ENCODE measurements at regions not wholly inside any gene's neighbourhood (a gene's known extent, or its start where the extent isn't known, plus 50 kb on each side); places are given as distances from the start of the nearest gene placed in this dataset.

DNA sequence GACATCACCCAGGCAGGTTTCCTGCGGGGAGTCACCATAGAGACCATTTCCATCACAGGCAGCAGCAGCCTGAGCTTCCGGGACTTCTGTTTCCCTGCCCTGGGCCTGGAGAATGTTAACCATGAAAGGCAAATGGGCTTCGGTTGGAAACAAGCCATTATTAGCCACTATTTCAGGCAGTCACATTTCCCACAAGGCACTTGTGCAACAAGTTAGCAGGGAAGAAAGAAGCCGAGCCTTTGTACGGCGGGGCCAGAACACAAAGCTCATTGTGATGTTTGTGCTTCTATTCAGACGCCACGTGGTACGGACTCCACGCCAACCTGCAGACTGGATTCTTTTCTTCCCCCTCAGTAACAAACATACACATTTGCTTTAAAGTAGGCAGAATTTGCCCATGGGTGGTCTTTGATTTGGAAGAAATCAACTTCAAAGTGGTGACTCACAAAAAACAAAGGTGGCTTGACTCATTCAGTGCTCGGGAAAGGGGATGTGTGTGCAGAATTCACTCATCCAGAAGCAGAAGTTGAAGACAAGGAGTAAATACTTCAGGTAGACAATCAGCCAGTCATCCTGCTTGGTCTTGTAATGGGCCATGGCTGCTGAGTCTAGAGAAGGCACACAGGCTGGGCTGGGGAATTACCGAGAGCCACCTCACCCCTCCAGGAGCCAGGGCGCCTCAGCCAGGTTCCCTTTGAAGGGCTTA, 154.2 kb upstream of the PRMT8 start:
- ChIA-PET POLR2A (no interaction called here), CTCF (no interaction called here)
- H3K27ac Mint-ChIP-seq, result no peak overlapping the region
- H3K36me3 Mint-ChIP-seq (ENCODE audit: low read depth), result no peaks in the 10 kb centered on the region
- H3K9me3 Mint-ChIP-seq, result no peaks in the 10 kb centered on the region
- DNase-seq, result no peak
- H3K4me3 Mint-ChIP-seq, result no peak overlapping the region
- no peaks in the 10 kb centered on the region for H3K4me1 Mint-ChIP-seq
- peaks cover 20% of the 10 kb centered on the region for H3K27me3 Mint-ChIP-seq

DNA sequence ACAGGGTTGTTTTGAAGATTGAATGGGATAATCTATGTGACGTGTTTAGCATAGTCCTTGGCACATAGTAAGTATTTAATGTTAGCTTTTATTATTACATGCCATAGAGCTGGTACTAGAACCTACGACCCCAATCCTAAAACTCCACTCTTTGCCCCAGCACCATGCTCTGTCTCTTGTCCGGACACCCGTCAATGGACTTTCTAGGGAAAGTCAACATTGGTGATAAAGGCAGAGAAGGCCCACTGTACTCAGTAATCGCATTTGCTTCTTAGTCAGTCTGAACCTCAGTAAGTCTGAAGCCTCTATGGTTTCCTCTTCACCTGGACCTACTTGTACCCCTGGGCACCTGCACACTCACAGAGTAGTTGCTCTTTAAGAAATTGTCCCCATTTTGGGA, 153.1 kb upstream of the PRMT8 start:
- Mint-ChIP-seq H3K27ac (no peak overlapping the region), H3K36me3 (ENCODE audit: low read depth) (no peaks in the 10 kb centered on the region), H3K9me3 (no peaks in the 10 kb centered on the region), H3K27me3 (peaks cover 25% of the 10 kb centered on the region), H3K4me3 (no peak overlapping the region), H3K4me1 (no peaks in the 10 kb centered on the region)
- ChIA-PET CTCF (interaction anchor here (1.3 kb wide), 1 partner anchor 38 kb away, joined by 4 read pairs; no protein-coding TSS in a partner anchor), POLR2A (no interaction called here)
- no peak for DNase-seq

DNA sequence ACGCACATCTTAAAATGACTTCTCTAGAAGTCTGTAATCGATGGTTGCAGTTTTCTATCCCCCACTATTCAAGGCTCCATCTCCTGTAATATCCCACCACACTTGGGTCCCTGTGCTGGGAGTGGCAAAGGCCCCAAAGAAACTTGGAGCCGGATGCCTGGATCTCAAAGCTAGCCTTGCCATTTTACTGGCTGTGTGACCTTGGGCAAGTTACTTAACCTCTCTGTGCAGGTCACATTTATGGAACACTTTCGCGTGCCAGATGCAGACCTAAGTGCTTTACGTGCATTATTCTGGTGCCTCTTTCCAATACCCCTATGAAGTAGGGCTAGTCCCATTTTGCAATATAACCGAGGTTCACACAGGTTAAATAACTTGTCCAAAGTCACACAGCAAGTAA, 151.8 kb upstream of the PRMT8 start:
- H3K4me1 Mint-ChIP-seq, result no peaks in the 10 kb centered on the region
- no peak for DNase-seq
- no peaks in the 10 kb centered on the region for H3K36me3 Mint-ChIP-seq (ENCODE audit: low read depth)
- no peak overlapping the region for H3K4me3 Mint-ChIP-seq
- no peaks in the 10 kb centered on the region for H3K9me3 Mint-ChIP-seq
- H3K27me3 Mint-ChIP-seq, result peaks cover 25% of the 10 kb centered on the region
- ChIA-PET POLR2A (no interaction called here), CTCF (no interaction called here)
- H3K27ac Mint-ChIP-seq, result no peak overlapping the region

DNA sequence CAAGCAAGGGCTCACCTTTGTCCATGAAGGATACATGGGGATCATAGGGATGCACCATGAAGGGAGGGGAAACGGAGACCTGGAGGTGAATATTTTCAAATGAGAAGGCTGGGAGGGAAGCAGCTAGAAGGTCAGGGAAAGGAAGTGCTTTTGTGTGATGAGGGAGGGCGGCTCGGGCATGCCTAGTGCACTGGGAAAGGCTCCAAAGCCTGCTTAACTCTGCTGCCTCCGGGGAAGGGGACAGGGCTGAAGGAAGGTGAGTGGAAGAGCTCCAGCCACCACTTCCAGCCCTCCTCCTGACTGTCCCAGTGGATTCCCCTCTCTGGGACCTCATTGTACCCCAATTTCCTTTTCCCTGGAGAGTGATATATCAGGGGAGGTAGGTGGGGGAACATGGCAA, 149.4 kb upstream of the PRMT8 start:
- no peak for DNase-seq
- no peaks in the 10 kb centered on the region for H3K4me1 Mint-ChIP-seq
- H3K4me3 Mint-ChIP-seq, result no peak overlapping the region
- H3K27me3 Mint-ChIP-seq, result peaks cover 17% of the 10 kb centered on the region
- no peak overlapping the region for H3K27ac Mint-ChIP-seq
- ChIA-PET POLR2A (no interaction called here), CTCF (interaction anchor here (0.9 to 1.4 kb wide), 2 partner anchors 10 to 462 kb away, joined by 3 to 5 read pairs; no protein-coding TSS in a partner anchor)
- no peaks in the 10 kb centered on the region for H3K9me3 Mint-ChIP-seq
- no peaks in the 10 kb centered on the region for H3K36me3 Mint-ChIP-seq (ENCODE audit: low read depth)

DNA sequence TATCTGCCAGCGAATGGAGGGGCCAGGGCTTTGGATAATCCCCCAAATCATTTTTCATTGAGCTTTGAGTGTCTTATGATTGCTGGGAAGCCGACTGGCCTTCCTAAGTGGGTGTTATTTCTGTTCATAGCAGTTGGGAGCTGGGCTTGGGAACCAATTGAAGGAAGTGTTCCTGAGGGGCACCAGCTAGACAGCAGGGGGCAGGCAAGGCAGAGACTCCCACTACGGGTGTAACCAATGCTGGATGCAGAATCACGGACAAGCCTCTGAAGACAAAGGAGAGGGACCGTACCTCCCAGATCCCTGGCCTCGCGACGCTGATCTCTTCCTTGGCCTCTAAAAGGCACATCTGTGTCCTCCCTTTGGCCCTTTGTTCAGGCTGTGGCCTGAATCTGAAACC, 149.0 kb upstream of the PRMT8 start:
- CTCF ChIA-PET, result interaction anchor here (0.9 to 1.4 kb wide), 2 partner anchors 9 to 462 kb away, joined by 3 to 5 read pairs; no protein-coding TSS in a partner anchor
- POLR2A ChIA-PET, result no interaction called here
- no peak for DNase-seq
- Mint-ChIP-seq H3K27me3 (peaks cover 17% of the 10 kb centered on the region), H3K4me3 (no peak overlapping the region), H3K9me3 (no peaks in the 10 kb centered on the region), H3K27ac (no peak overlapping the region), H3K4me1 (no peaks in the 10 kb centered on the region), H3K36me3 (ENCODE audit: low read depth) (no peaks in the 10 kb centered on the region)

DNA sequence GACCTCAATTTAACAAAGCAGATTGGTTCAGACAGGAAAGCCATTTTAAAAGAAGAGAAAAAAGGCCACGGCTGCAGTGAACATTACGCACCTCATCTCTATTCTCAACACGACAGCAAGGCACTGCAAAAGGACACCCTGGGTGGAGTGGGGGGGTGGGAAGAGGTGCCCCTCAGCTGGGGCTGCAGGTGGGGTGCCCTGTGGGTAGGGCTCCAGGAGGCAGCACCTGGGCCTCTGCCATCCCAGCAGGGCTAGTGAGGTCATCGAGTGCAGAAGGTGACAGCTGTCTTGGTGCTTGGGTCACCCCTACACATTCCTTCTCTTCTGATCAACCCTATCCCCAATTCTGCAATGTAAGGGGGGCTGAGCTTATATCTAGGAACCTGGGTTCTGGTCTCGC, 142.9 kb upstream of the PRMT8 start:
- H3K4me3 Mint-ChIP-seq, result no peak overlapping the region
- DNase-seq, result no peak
- no peaks in the 10 kb centered on the region for H3K36me3 Mint-ChIP-seq (ENCODE audit: low read depth)
- H3K4me1 Mint-ChIP-seq, result no peaks in the 10 kb centered on the region
- no peaks in the 10 kb centered on the region for H3K9me3 Mint-ChIP-seq
- H3K27ac Mint-ChIP-seq, result no peak overlapping the region
- no peaks in the 10 kb centered on the region for H3K27me3 Mint-ChIP-seq
- ChIA-PET CTCF (no interaction called here), POLR2A (no interaction called here)

DNA sequence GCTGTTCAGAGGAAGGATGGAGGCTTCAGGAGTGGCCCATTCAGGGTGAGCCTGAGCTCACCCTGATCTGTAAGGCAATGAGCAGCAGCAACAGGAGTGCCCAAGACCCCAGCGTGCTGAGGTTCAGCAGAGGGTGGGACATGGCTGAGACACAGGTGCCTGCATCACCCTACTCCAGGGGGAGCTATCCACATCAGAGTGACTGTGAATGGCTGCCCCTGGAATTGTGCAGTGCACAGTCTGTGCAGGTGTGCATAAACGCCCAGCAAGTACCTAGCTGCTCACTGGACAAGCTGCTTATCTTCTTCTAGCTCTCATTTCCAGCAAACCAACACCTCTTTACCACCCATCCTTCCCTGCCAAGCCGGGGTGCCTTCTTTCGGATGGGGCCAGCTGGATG, 140.6 kb upstream of the PRMT8 start:
- no peaks in the 10 kb centered on the region for H3K9me3 Mint-ChIP-seq
- POLR2A ChIA-PET, result no interaction called here
- CTCF ChIA-PET, result interaction anchor here (1.0 kb wide), 1 partner anchor 50 kb away, joined by 4 read pairs; no protein-coding TSS in a partner anchor

DNA sequence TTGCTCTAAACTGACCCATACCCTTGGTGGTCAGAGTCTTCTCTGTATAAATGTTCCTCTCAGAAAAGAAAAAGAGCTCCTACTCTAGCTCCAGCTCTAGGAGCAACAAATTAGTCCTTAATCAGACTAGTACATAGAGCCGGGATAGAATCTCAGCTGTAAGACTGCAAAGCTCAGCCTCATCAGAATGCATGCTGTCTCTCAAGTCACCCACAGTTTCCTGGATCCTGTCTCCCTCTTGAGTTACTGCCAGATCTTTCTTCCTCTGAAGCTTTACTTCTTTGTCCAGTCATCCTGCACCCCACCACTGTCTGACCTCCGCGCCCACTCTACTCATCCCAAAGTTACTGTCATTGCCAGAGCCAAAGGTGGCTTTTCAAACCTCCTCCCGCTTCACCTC, 139.3 kb upstream of the PRMT8 start:
- POLR2A ChIA-PET, result no interaction called here
- H3K27ac Mint-ChIP-seq, result no peak overlapping the region
- CTCF ChIA-PET, result interaction anchor here (0.5 to 1.1 kb wide), 2 partner anchors 10 to 1672 kb away, joined by 3 to 6 read pairs; no protein-coding TSS in a partner anchor

More for the DNA sequence above, 140.6 kb upstream of the PRMT8 start:
- H3K4me1 Mint-ChIP-seq, result no peaks in the 10 kb centered on the region
- H3K4me3 Mint-ChIP-seq, result no peak overlapping the region
- no peak overlapping the region for H3K27ac Mint-ChIP-seq
- no peak for DNase-seq
- no peaks in the 10 kb centered on the region for H3K36me3 Mint-ChIP-seq (ENCODE audit: low read depth)
- peaks cover 3% of the 10 kb centered on the region for H3K27me3 Mint-ChIP-seq

DNA sequence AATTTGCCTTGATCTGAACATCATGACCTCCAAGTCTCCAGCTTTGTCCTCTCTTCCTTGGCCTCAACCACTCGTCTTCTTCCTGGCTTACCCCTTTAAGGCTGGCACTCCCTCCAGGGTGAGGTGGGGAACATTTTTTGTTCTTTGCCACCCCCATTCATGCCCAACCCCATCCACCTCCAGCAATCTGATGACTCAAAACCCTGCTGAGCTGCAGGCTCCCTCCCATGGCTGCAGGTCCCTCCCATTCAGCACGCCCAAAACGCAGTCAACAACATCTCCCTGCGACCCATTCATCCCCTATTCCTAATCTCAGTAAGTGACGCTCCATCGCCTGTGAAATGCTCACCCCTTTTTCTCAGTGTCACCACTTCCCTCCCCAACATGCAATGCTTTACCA, 138.8 kb upstream of the PRMT8 start:
- ChIA-PET CTCF (interaction anchor here (1.1 kb wide), 1 partner anchor 10 kb away, joined by 3 read pairs; no protein-coding TSS in a partner anchor), POLR2A (no interaction called here)
- Mint-ChIP-seq H3K27me3 (peaks cover 3% of the 10 kb centered on the region), H3K4me1 (no peaks in the 10 kb centered on the region), H3K9me3 (no peaks in the 10 kb centered on the region), H3K27ac (no peak overlapping the region), H3K4me3 (no peak overlapping the region), H3K36me3 (ENCODE audit: low read depth) (no peaks in the 10 kb centered on the region)
- no peak for DNase-seq

More for the DNA sequence above, 139.3 kb upstream of the PRMT8 start:
- no peaks in the 10 kb centered on the region for H3K9me3 Mint-ChIP-seq
- no peaks in the 10 kb centered on the region for H3K36me3 Mint-ChIP-seq (ENCODE audit: low read depth)
- no peak for DNase-seq
- no peak overlapping the region for H3K4me3 Mint-ChIP-seq
- peaks cover 3% of the 10 kb centered on the region for H3K27me3 Mint-ChIP-seq
- no peaks in the 10 kb centered on the region for H3K4me1 Mint-ChIP-seq

DNA sequence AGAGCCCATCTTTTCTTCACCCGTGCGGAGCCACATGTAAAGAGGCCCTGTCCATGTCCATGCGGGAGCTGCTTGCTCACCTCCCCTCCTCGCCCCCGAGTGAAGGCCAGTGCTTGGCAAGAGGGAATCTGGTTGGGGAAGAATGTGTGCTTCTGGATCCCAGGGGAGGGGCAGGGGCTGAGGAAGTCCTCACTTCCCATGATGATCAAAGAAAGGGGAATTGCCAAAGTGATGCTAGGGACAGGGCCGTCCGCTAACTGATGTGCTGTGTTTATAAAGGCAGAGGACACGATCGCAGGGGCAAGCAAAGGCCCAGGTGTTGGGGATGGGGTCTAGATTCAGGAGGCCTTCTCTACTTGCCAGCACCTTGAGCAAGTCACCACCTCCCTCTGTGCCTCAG, 137.4 kb upstream of the PRMT8 start:
- Mint-ChIP-seq H3K4me3 (no peak overlapping the region), H3K9me3 (no peaks in the 10 kb centered on the region), H3K27ac (no peak overlapping the region), H3K36me3 (ENCODE audit: low read depth) (no peaks in the 10 kb centered on the region), H3K27me3 (peaks cover 3% of the 10 kb centered on the region), H3K4me1 (no peaks in the 10 kb centered on the region)
- ChIA-PET CTCF (interaction anchor here (0.9 to 1.1 kb wide), 2 partner anchors 53 to 450 kb away, joined by 3 to 5 read pairs; no protein-coding TSS in a partner anchor), POLR2A (no interaction called here)
- DNase-seq, result no peak

DNA sequence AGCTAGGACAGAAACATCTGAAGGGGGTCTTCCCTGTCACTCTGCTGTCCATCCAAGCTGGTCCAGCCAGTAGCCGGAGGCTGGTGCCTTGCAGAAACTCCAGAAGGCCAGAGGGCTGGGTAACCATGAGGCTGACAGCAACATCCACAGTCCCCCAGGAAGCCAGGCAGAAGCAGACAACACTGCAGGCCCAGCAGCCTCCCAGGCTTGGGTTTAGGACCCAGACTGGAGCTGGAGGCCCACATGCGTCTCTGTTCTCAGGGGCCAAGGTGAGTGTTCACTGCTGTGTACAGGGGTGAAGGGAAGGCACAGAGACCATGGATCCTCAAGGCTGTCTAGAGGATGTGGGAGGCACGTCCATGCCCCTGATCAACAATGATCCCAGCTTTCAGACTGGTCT, 136.4 kb upstream of the PRMT8 start:
- Mint-ChIP-seq H3K9me3 (no peaks in the 10 kb centered on the region), H3K4me1 (no peaks in the 10 kb centered on the region), H3K36me3 (ENCODE audit: low read depth) (no peaks in the 10 kb centered on the region), H3K27ac (no peak overlapping the region), H3K4me3 (no peak overlapping the region), H3K27me3 (peaks cover 3% of the 10 kb centered on the region)
- no peak for DNase-seq
- CTCF ChIA-PET, result no interaction called here
- POLR2A ChIA-PET, result no interaction called here

DNA sequence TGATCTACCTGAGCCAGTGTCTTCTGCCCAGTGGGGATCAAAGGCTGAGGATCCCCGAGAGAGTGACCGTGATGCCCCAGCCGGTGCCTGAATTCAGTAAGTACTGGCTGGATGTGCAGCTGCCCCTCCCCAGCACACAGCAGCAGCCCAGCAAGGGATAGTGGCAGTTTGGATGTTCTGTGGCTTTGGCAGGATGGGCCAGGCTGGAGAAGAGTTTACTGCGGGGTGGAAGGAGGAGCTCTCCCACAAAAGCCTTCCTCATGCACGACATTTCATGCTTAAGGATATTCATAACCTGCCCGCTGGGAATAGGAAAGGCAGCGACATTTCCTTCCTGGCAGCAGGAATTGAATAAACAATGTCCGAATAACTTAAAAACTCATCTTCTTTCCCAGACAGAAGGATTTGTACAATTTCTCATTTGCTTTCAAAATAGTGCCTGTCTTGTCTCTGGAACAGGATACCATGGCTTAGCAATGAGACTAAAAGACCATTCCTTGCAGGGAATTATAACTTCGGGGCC, 135.6 kb upstream of the PRMT8 start:
- CTCF ChIA-PET, result no interaction called here
- H3K9me3 Mint-ChIP-seq, result no peaks in the 10 kb centered on the region
- no peak for DNase-seq
- no peaks in the 10 kb centered on the region for H3K4me1 Mint-ChIP-seq
- H3K4me3 Mint-ChIP-seq, result no peak overlapping the region
- H3K36me3 Mint-ChIP-seq (ENCODE audit: low read depth), result no peaks in the 10 kb centered on the region
- POLR2A ChIA-PET, result no interaction called here
- H3K27ac Mint-ChIP-seq, result no peak overlapping the region
- peaks cover 3% of the 10 kb centered on the region for H3K27me3 Mint-ChIP-seq

DNA sequence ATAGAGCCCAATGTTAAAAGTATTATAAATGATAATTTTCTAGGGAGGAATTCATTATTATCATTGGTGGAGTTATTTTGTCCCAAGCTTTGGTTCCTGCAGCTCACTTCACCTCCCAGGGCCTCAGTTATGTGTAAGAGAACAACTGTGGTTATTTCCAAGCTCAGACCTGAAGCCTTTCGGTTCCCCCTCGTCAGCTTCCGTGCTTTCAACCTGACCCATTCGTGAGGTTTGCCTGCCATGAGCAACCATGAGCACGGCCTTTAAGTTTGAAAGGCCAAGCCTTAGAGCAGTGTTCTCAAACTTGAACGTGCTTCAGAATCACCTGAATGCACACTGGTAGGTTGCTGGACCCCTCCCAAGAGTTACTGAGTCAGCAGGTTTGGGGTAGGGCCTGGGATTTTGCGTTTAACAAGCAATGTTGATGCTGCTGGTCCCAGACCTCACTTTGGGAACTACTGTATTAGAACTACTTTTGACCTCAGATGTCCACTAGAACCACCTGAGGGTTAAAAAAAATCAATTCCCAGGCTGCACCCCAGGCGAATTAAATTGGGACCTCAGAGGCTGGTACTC, 133.0 kb upstream of the PRMT8 start:
- H3K27me3 Mint-ChIP-seq, result peaks cover 7% of the 10 kb centered on the region
- no peak for DNase-seq
- POLR2A ChIA-PET, result no interaction called here
- no peak overlapping the region for H3K27ac Mint-ChIP-seq
- H3K4me3 Mint-ChIP-seq, result no peak overlapping the region
- H3K36me3 Mint-ChIP-seq (ENCODE audit: low read depth), result no peaks in the 10 kb centered on the region
- H3K9me3 Mint-ChIP-seq, result no peaks in the 10 kb centered on the region
- no peaks in the 10 kb centered on the region for H3K4me1 Mint-ChIP-seq
- CTCF ChIA-PET, result no interaction called here

DNA sequence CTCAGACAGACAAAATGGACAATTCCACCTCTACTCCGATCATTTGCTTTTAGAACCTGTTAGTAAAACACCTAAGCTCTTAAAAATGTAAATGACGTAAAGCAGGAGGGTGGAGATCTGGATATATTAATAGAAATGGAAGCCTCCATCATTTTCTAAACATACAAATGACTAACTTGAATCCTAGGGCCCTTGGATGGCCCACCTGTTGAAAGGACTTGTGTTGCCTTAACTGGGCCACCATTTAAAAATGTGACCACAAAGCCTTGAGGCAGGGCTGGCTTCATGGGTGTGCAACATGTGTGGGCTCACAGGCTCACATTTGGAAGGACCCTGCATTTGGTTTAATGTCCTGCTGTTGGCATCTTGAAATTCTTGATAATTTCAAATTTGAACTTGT, 131.5 kb upstream of the PRMT8 start:
- H3K4me1 Mint-ChIP-seq, result peaks cover 2% of the 10 kb centered on the region
- H3K27ac Mint-ChIP-seq, result no peak overlapping the region
- DNase-seq, result no peak
- POLR2A ChIA-PET, result no interaction called here
- CTCF ChIA-PET, result interaction anchor here (0.9 kb wide), 1 partner anchor 59 kb away, joined by 3 read pairs; no protein-coding TSS in a partner anchor
- H3K4me3 Mint-ChIP-seq, result no peak overlapping the region
- no peaks in the 10 kb centered on the region for H3K36me3 Mint-ChIP-seq (ENCODE audit: low read depth)
- H3K9me3 Mint-ChIP-seq, result no peaks in the 10 kb centered on the region
- H3K27me3 Mint-ChIP-seq, result peaks cover 10% of the 10 kb centered on the region

Measured in activated CD4-positive, alpha-beta memory T cell treated with anti-CD3 and anti-CD28 coated beads, Interleukin-2, amount 10 ng/mL, durations not matched to agents 7 days and 5 days (primary cell).